ENCODE measurements at regions not wholly inside any gene's neighbourhood (a gene's known extent, or its start where the extent isn't known, plus 50 kb on each side); places are given as distances from the start of the nearest gene placed in this dataset.
A peak's percentile ranks its signal among the peaks of the same experiment; 100 is the strongest.

- TF ChIP-seq REST (IDR thresholded peaks at IDR 0.05; ENCODE audit: insufficient read depth in 1 of 2, low read depth in 2 of 2, low read length in 2 of 2) (no peak), POLR2AphosphoS5 (IDR thresholded peaks at IDR 0.05; ENCODE audit: low read depth, low read length) (no peak), SIN3A (IDR thresholded peaks at IDR 0.05; ENCODE audit: borderline replicate concordance, insufficient read depth, low read length) (0 out of 2 replicates have a peak, but pooled peaks have one; percentile 33), TAF1 (IDR thresholded peaks at IDR 0.05; ENCODE audit: borderline replicate concordance, insufficient read depth, low read length) (no peak)
Observed at GRCh38 chr12:45615268-45615667, 114.2 kb upstream of the ARID2 start.

Data from PFSK-1 (cell line).